IMR-90 (cell line): ENCODE measurements at regions not wholly inside any gene's neighbourhood (a gene's known extent, or its start where the extent isn't known, plus 50 kb on each side); places are given as distances from the start of the nearest gene placed in this dataset.

Experiments used
- ATAC-seq: fragments of 200-7000 bp; cut with Tn5 transposase; 2 replicates; pipeline ENCODE4 v1.9.1; 2020; ENCODE audit warnings: low read depth, mild to moderate bottlenecking, moderate library complexity
- BruUV-seq: library from RNA; stranded (reverse); fragments of 400-500 nt; replicated peaks from 2 replicates; lab custom pipeline; 2021; lab: Mats Ljungman, UMichigan
- CTCF ChIA-PET: fragments of 300-600 bp; formaldehyde crosslinking; extraction: SDS; loops from one replicate; lab custom pipeline; 2021; ENCODE audit warnings: antibody characterized with exemption; lab: Yijun Ruan, JAX
- POLR2A ChIA-PET: fragments of 300-600 bp; sonication (Branson Sonifier 250); formaldehyde crosslinking; loops from one replicate; lab custom pipeline; 2022; ENCODE audit warnings: antibody characterized with exemption; ENCODE audit not compliant: unreplicated experiment; lab: Charles Lee
- DNase-seq: peaks from one replicate; pipeline ENCODE4 v3.0.0; 2013
- H2AFZ ChIP-seq: replicated peaks from 2 replicates; pipeline ENCODE3; 2013; ENCODE audit warnings: low read length, mild to moderate bottlenecking; ENCODE audit not compliant: poor library complexity
- H2AK5ac ChIP-seq: 2 replicates; pipeline ENCODE4 v1.6.1; 2013; ENCODE audit warnings: low read depth, low read length, inconsistent platforms
- H2AK9ac ChIP-seq: replicated peaks from 2 replicates; pipeline ENCODE3; 2013; ENCODE audit warnings: mild to moderate bottlenecking, low read depth, low read length, moderate library complexity; ENCODE audit not compliant: poor library complexity
- H2BK120ac ChIP-seq: 2 replicates; pipeline ENCODE4 v1.6.1; 2013; ENCODE audit warnings: low read depth, low read length, inconsistent platforms
- H2BK15ac ChIP-seq: 3 replicates; pipeline ENCODE4 v1.6.1; 2013; ENCODE audit warnings: low read depth, low read length, inconsistent platforms
- H2BK20ac ChIP-seq: 2 replicates; pipeline ENCODE4 v1.6.1; 2013; ENCODE audit warnings: low read depth, mild to moderate bottlenecking, inconsistent platforms, low read length, moderate library complexity
- H2BK5ac ChIP-seq: 2 replicates; pipeline ENCODE4 v1.6.1; 2013; ENCODE audit warnings: mild to moderate bottlenecking, low read depth, low read length, inconsistent platforms; ENCODE audit not compliant: poor library complexity, severe bottlenecking
- H3K14ac ChIP-seq: replicated peaks from 2 replicates; pipeline ENCODE4 v1.6.1; 2013; ENCODE audit warnings: low read depth, low read length, inconsistent platforms
- H3K18ac ChIP-seq: 2 replicates; pipeline ENCODE4 v1.6.1; 2013; ENCODE audit warnings: low read depth, low read length, control low read depth
- H3K23ac ChIP-seq: 2 replicates; pipeline ENCODE4 v1.6.1; 2013; ENCODE audit warnings: low read depth, low read length, inconsistent platforms
- H3K27ac ChIP-seq: 2 replicates; pipeline ENCODE4 v1.5.1; 2013; ENCODE audit warnings: mild to moderate bottlenecking, control low read depth, low read length; ENCODE audit not compliant: insufficient read depth
- H3K27me3 ChIP-seq: 2 replicates; pipeline ENCODE4 v1.6.1; 2013; ENCODE audit warnings: low read length; ENCODE audit not compliant: control insufficient read depth, insufficient read depth
- H3K36me3 ChIP-seq: 2 replicates; pipeline ENCODE4 v1.6.1; 2013; ENCODE audit warnings: low read length, mixed read lengths; ENCODE audit not compliant: control insufficient read depth, insufficient read depth
- H3K4ac ChIP-seq: 2 replicates; pipeline ENCODE4 v1.6.1; 2013; ENCODE audit warnings: low read depth, low read length, inconsistent platforms
- H3K4me1 ChIP-seq: 2 replicates; pipeline ENCODE4 v1.6.1; 2013; ENCODE audit warnings: low read length, mixed read lengths; ENCODE audit not compliant: control insufficient read depth, insufficient read depth
- H3K4me2 ChIP-seq: 2 replicates; pipeline ENCODE4 v1.6.1; 2013; ENCODE audit warnings: low read depth, mild to moderate bottlenecking, control low read depth, low read length, moderate library complexity
- H3K4me3 ChIP-seq: 2 replicates; pipeline ENCODE4 v1.5.1; 2013; ENCODE audit warnings: low read depth, mild to moderate bottlenecking, control low read depth, low read length, moderate library complexity; ENCODE audit not compliant: insufficient read depth
- H3K56ac ChIP-seq: 2 replicates; pipeline ENCODE4 v1.6.1; 2013; ENCODE audit warnings: low read length, inconsistent platforms; ENCODE audit not compliant: insufficient read depth; ENCODE audit errors: extremely low read depth
- H3K79me1 ChIP-seq, 2 experiments: 2 replicates each; pipeline ENCODE4 v1.6.1; 2013; ENCODE audit warnings: low read length in 2 of 2, inconsistent platforms in 1 of 2, low read depth in 1 of 2
- H3K9ac ChIP-seq: 2 replicates; pipeline ENCODE4 v1.6.1; 2013; ENCODE audit warnings: low read depth, low read length, control low read depth
- H3K9me1 ChIP-seq: 2 replicates; pipeline ENCODE4 v1.6.1; 2013; ENCODE audit warnings: low read length, inconsistent platforms; ENCODE audit not compliant: insufficient read depth
- H3K9me3 ChIP-seq: 2 replicates; pipeline ENCODE4 v1.6.1; 2013; ENCODE audit warnings: low read length; ENCODE audit not compliant: control insufficient read depth, insufficient read depth
- H4K20me1 ChIP-seq: 2 replicates; pipeline ENCODE4 v1.6.1; 2013; ENCODE audit warnings: low read length, inconsistent platforms; ENCODE audit not compliant: insufficient read depth
- H4K5ac ChIP-seq: 2 replicates; pipeline ENCODE4 v1.6.1; 2013; ENCODE audit warnings: mild to moderate bottlenecking, low read depth, low read length, control low read depth
- H4K8ac ChIP-seq, 2 experiments: 2 replicates each; pipeline ENCODE4 v1.6.1; 2013; ENCODE audit warnings: low read depth in 2 of 2, low read length in 2 of 2, control low read depth in 1 of 2, inconsistent platforms in 1 of 2
- H4K91ac ChIP-seq: 2 replicates; pipeline ENCODE4 v1.6.1; 2013; ENCODE audit warnings: low read depth, low read length, inconsistent platforms; ENCODE audit not compliant: insufficient read depth
- BHLHE40 ChIP-seq: fragments of 150-350 bp; IDR thresholded peaks from 2 replicates; pipeline ENCODE4 v1.6.1; 2016; ENCODE audit warnings: mild to moderate bottlenecking, low read depth, low read length
- CEBPB ChIP-seq: IDR thresholded peaks from 2 replicates; pipeline ENCODE4 v1.6.1; 2012; ENCODE audit warnings: low read depth, low read length, improper control_type of control experiment
- CHD1 ChIP-seq: IDR thresholded peaks from 2 replicates; pipeline ENCODE4 v1.6.1; 2012; ENCODE audit warnings: low read depth, low read length, improper control_type of control experiment
- CTCF ChIP-seq: conservative IDR thresholded peaks from 2 replicates; pipeline ENCODE4 v1.5.1; 2012; ENCODE audit warnings: mild to moderate bottlenecking, low read depth, low read length, improper control_type of control experiment
- ELK1 ChIP-seq: fragments of 150-350 bp; IDR thresholded peaks from 2 replicates; pipeline ENCODE4 v1.6.1; 2016; ENCODE audit warnings: low read depth, mild to moderate bottlenecking, low read length, moderate library complexity, borderline replicate concordance
- FOS ChIP-seq: fragments of 150-350 bp; IDR thresholded peaks from 2 replicates; pipeline ENCODE4 v1.6.1; 2016; ENCODE audit warnings: low read depth, low read length
- MAFK ChIP-seq: IDR thresholded peaks from 2 replicates; pipeline ENCODE4 v1.6.1; 2012; ENCODE audit warnings: low read depth, low read length, improper control_type of control experiment
- MAZ ChIP-seq: IDR thresholded peaks from 2 replicates; pipeline ENCODE4 v1.6.1; 2012; ENCODE audit warnings: low read depth, mild to moderate bottlenecking, low read length, improper control_type of control experiment, moderate library complexity, borderline replicate concordance
- MXI1 ChIP-seq: IDR thresholded peaks from 2 replicates; pipeline ENCODE4 v1.6.1; 2012; ENCODE audit warnings: low read depth, mild to moderate bottlenecking, low read length, moderate library complexity, borderline replicate concordance
- NFE2L2 ChIP-seq: fragments of 150-350 bp; IDR thresholded peaks from 2 replicates; pipeline ENCODE4 v1.6.1; 2016; ENCODE audit warnings: low read depth, mild to moderate bottlenecking, low read length
- POLR2A ChIP-seq: IDR thresholded peaks from 2 replicates; pipeline ENCODE4 v1.6.1; 2012; ENCODE audit warnings: mild to moderate bottlenecking, low read depth, low read length
- RAD21 ChIP-seq: IDR thresholded peaks from 2 replicates; pipeline ENCODE4 v1.6.1; 2012; ENCODE audit warnings: low read length, improper control_type of control experiment
- RCOR1 ChIP-seq: IDR thresholded peaks from 2 replicates; pipeline ENCODE4 v1.6.1; 2012; ENCODE audit warnings: mild to moderate bottlenecking, low read length, improper control_type of control experiment; ENCODE audit not compliant: insufficient replicate concordance
- RFX5 ChIP-seq: IDR thresholded peaks from 2 replicates; pipeline ENCODE4 v1.8.0; 2012; ENCODE audit warnings: low read depth, mild to moderate bottlenecking, low read length, moderate library complexity
- SMC3 ChIP-seq: fragments of 150-350 bp; IDR thresholded peaks from 2 replicates; pipeline ENCODE4 v1.6.1; 2016; ENCODE audit warnings: low read depth, mild to moderate bottlenecking, antibody characterized with exemption, low read length, moderate library complexity
- USF2 ChIP-seq: fragments of 150-350 bp; IDR thresholded peaks from 2 replicates; pipeline ENCODE4 v1.6.1; 2017; ENCODE audit warnings: mild to moderate bottlenecking, antibody characterized with exemption, low read length, low read depth
- whole genome bisulfite sequencing, 2 experiments: methylation state at CpG; one replicate each; pipeline versions ENCODE4 v1.1.5 to v1.1.7; 2013; ENCODE audit warnings: missing lambda C conversion rate in 2 of 2; ENCODE audit not compliant: insufficient read length in 1 of 2; ENCODE audit errors: extremely low coverage in 2 of 2; 5-methylcytosine and 5-hydroxymethylcytosine counted together
- dilution Hi-C: fragments of 300-500 bp; cut with HindIII; formaldehyde crosslinking; loops from one replicate; pipeline ENCODE4 v1.14.3; 2018; ENCODE audit warnings: low sequenced_read_pairs; ENCODE audit not compliant: unreplicated experiment
- in situ Hi-C: fragments of 300-500 bp; cut with MboI; formaldehyde crosslinking; loops from 3 replicates; pipeline ENCODE4 v1.14.3; 2019; ENCODE audit warnings: low sequenced_read_pairs, inconsistent platforms, mixed read lengths
- intact Hi-C: fragments of 100-400 bp; cut with micrococcal nuclease; formaldehyde crosslinking; loops from 2 replicates; pipeline ENCODE4 v1.10.0; 2022

GRCh38 chr18:67342159-67342558, 174.4 kb downstream of the DSEL start:
- intact Hi-C loops: loop anchor here (10.0 kb wide), 1 partner anchor 67 kb away; no protein-coding TSS in a partner anchor

More at GRCh38 chr18:67342159-67342558, 174.4 kb downstream of the DSEL start:
- dilution Hi-C loops (no loop called here), in situ Hi-C loops (no loop called here)
- no TSS peak for BruUV-seq
- Histone ChIP-seq H3K9ac (no peak overlapping the region), H3K23ac (no peak overlapping the region), H3K4me1 (no peaks in the 10 kb centered on the region), H3K56ac (no peak overlapping the region), H3K4me2 (no peak overlapping the region), H4K20me1 (no peaks in the 10 kb centered on the region), H3K9me3 (peaks cover 5% of the 10 kb centered on the region), H2AK9ac (no peak overlapping the region), H2BK120ac (no peak overlapping the region), H4K5ac (no peak overlapping the region), H3K9me1 (no peaks in the 10 kb centered on the region), H2AK5ac (no peak overlapping the region), H3K36me3 (no peaks in the 10 kb centered on the region), H3K4me3 (no peak overlapping the region), H3K14ac (no peak overlapping the region), H2BK15ac (no peak overlapping the region), H3K79me1 (no peaks in the 10 kb centered on the region), H2BK20ac (no peak overlapping the region), H2BK5ac (no peak overlapping the region), H3K18ac (no peak overlapping the region), H3K27ac (no peak overlapping the region), H3K4ac (no peak overlapping the region), H4K8ac (no peak overlapping the region), H2AFZ (no peak overlapping the region), H4K91ac (no peak overlapping the region), H3K27me3 (no peaks in the 10 kb centered on the region)
- ChIA-PET CTCF (no interaction called here), POLR2A (no interaction called here)
- DNase-seq (no peak), ATAC-seq (no peak)
- TF ChIP-seq CHD1: no peak
- TF ChIP-seq BHLHE40: no peak
- no peak for TF ChIP-seq CEBPB
- TF ChIP-seq USF2: no peak
- no peak for TF ChIP-seq RCOR1
- no peak for TF ChIP-seq MAFK
- no peak for TF ChIP-seq RFX5
- no peak for TF ChIP-seq CTCF
- no peak for TF ChIP-seq NFE2L2
- TF ChIP-seq SMC3: no peak
- TF ChIP-seq MXI1: no peak
- no peak for TF ChIP-seq ELK1
- no peak for TF ChIP-seq POLR2A
- TF ChIP-seq MAZ: no peak
- no peak for TF ChIP-seq RAD21
- no peak for TF ChIP-seq FOS
- WGBS, 2 experiments: no CpG with 5 or more reads among the region's 2 CpGs
